Aorta (tissue), 5 donors: ENCODE measurements at regions not wholly inside any gene's neighbourhood (a gene's known extent, or its start where the extent isn't known, plus 50 kb on each side); places are given as distances from the start of the nearest gene placed in this dataset.

Experiments
- ATAC-seq: fragments of 200-7000 bp; cut with Tn5 transposase; one replicate; pipeline ENCODE4 v1.9.1; 2022; ENCODE audit warnings: moderate library complexity; ENCODE audit not compliant: low FRiP score
- DNase-seq, 2 donors: peaks; one replicate each; pipeline ENCODE4 v3.0.0-alpha.2; 2020
- H3K27ac ChIP-seq, 2 donors: one replicate each; pipeline ENCODE4 v1.5.1; 2013; ENCODE audit warnings: low read length in 2 of 2, mild to moderate bottlenecking in 2 of 2, moderate library complexity in 2 of 2, control low read depth in 1 of 2, inconsistent platforms in 1 of 2, low read depth in 1 of 2
- H3K27me3 ChIP-seq, 2 donors: one replicate each; pipeline ENCODE4 v1.6.1; 2013; ENCODE audit warnings: control low read depth in 1 of 2, low read length in 1 of 2, mild to moderate bottlenecking in 1 of 2, moderate library complexity in 1 of 2; ENCODE audit not compliant: insufficient read depth in 2 of 2, control insufficient read depth in 1 of 2
- H3K36me3 ChIP-seq, 2 donors: one replicate each; pipeline ENCODE4 v1.6.1; 2013; ENCODE audit warnings: control low read depth in 1 of 2, low read length in 1 of 2, mild to moderate bottlenecking in 1 of 2; ENCODE audit not compliant: insufficient read depth in 2 of 2, control insufficient read depth in 1 of 2
- H3K4me1 ChIP-seq, 2 donors: one replicate each; pipeline ENCODE4 v1.6.1; 2013; ENCODE audit warnings: low read length in 2 of 2, control low read depth in 1 of 2, mild to moderate bottlenecking in 1 of 2, moderate library complexity in 1 of 2; ENCODE audit not compliant: insufficient read depth in 2 of 2, control insufficient read depth in 1 of 2
- H3K4me3 ChIP-seq, 2 donors: one replicate each; pipeline ENCODE4 v1.5.1; 2013; ENCODE audit warnings: low read length in 2 of 2, control low read depth in 1 of 2, mild to moderate bottlenecking in 1 of 2
- H3K9me3 ChIP-seq: one replicate; pipeline ENCODE4 v1.6.1; 2013; ENCODE audit warnings: mild to moderate bottlenecking, low read length; ENCODE audit not compliant: control insufficient read depth
- WGBS, 2 donors: extraction: QIAGEN DNeasy Blood & Tissue Kit; methylation state at CpG; one replicate each; pipeline ENCODE4 v1.1.7; 2013; 5-methylcytosine and 5-hydroxymethylcytosine counted together
- intact Hi-C, 2 donors: fragments of 100-400 bp; cut with DNase I; formaldehyde crosslinking; loops; one replicate each; pipeline versions ENCODE4 v1.14.2 to v1.15.0; 2022
- donor health status: healthy with polysubstance abuse.
- donor health status: Bipolar disorder and iron deficiency.
- donor health status: DM: no; HTN: no; CAD: no.
- donor health status: DM: no; HTN: no; CAD: no.
- donor health status: DM: yes; HTN: yes; CAD: no.

DNA sequence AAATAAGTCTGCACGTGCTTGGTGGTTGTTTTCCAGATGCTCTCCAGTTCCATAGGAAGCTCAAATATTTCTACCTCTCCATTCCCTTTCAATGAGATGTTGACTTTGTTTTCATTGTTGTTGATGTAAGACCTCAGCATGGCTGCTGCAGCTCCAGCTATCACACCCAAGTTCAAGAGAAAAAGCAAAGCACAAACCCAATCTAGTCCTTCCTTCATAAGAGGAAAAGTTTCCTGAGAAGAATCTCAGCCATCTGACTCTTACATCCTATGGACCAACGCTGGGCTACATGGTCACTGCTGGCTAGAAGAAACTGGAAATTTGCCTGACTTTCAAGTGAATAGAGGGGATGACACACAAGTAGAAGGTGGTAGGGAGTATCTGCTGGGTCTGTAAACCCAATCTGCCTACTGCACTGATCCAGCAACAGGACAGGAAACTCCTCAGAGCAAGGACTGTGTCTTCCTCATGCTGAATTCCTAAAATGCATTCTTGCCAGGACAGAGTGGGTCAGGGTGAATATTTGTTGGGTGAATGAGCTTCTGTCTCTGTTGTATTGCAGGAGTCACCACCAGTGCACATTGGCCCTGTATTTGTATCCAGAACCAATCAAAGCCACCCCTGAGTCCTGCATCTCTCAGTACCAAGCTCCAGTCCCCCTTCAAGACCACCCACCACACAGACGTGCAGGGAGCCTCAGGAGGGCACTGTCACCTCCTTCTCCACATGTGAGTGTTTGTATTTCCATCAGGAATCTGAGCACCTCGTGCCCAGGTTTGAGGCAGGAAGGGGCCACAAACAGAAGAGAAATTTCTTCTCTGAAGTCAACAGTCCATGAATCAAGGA is 118.0 kb upstream of the IGLL5 start:
- intact Hi-C loops = no loop called here
- WGBS, 2 donors = 34 to 37% methylated on average over 4 of the region's 4 CpGs
- no peak for ATAC-seq
- no peak for DNase-seq
- Histone ChIP-seq H3K4me3 (no peak overlapping the region), H3K27ac (no peak overlapping the region), H3K4me1 (no peaks in the 10 kb centered on the region), H3K9me3 (no peaks in the 10 kb centered on the region), H3K36me3 (no peaks in the 10 kb centered on the region), H3K27me3 (peaks cover 0 to 2% of the 10 kb centered on the region in 2 donors)

DNA sequence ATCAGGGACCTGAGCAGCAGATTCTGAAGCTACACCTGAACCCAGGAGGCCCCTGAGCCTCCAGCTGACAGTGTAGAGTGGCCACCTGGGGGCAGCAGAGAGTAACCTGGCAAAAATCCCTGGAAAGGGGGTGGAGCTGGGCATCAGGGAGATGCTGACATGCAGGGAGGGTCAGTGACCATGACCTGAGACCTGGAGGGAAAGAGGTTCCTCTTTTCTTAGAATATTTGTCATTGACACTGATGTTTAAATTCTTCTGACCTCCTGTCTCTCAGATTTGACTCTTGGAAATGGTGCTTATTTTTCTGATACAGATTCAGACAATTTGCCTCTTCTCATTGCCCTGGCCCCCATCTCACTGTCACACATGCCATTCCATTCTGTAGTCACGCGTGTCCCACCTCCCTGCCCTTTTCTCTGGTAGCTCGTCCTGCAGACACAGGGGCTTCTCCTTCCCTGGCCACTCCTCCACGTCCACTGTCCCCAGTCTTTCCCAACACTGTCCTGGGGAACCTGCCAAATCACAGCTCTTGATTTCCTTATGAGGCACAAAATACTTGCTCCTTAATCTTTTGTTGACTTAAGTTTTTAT is 117.2 kb upstream of the IGLL5 start:
- ATAC-seq = no peak

DNA sequence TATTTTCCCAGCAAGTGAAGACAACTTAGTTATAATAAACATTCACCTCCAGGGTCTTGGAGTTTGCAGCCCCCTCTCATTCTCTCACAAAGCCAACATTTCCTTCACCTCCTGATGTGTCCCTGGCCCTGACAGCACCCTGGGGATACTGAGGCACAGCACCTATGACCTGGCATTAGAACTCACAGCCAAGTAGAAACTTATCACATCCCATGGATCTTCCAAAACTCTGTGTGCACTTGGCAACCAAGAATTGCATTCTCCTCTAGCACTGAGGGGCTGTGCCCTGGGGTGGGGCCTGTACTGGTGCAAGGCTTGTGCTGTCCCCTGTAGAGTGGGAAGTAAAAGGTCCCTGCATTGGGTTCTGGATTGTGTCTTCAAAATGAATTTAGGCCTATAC is 116.7 kb upstream of the IGLL5 start:
- H3K4me3 ChIP-seq = no peak overlapping the region
- H3K27ac ChIP-seq = no peak overlapping the region
- H3K4me1 ChIP-seq = no peaks in the 10 kb centered on the region
- H3K36me3 ChIP-seq = no peaks in the 10 kb centered on the region
- intact Hi-C loops = no loop called here
- DNase-seq (no peak), ATAC-seq (no peak)
- H3K27me3 ChIP-seq = peaks cover 0 to 2% of the 10 kb centered on the region in 2 donors
- H3K9me3 ChIP-seq = no peaks in the 10 kb centered on the region

More for the DNA sequence above, 117.2 kb upstream of the IGLL5 start:
- no peak for DNase-seq
- Histone ChIP-seq H3K9me3 (no peaks in the 10 kb centered on the region), H3K27me3 (peaks cover 0 to 2% of the 10 kb centered on the region in 2 donors), H3K4me3 (no peak overlapping the region), H3K4me1 (no peaks in the 10 kb centered on the region), H3K27ac (no peak overlapping the region), H3K36me3 (no peaks in the 10 kb centered on the region)
- WGBS, 2 donors = 31 to 40% methylated on average over 4 of the region's 4 CpGs
- intact Hi-C loops = no loop called here

DNA sequence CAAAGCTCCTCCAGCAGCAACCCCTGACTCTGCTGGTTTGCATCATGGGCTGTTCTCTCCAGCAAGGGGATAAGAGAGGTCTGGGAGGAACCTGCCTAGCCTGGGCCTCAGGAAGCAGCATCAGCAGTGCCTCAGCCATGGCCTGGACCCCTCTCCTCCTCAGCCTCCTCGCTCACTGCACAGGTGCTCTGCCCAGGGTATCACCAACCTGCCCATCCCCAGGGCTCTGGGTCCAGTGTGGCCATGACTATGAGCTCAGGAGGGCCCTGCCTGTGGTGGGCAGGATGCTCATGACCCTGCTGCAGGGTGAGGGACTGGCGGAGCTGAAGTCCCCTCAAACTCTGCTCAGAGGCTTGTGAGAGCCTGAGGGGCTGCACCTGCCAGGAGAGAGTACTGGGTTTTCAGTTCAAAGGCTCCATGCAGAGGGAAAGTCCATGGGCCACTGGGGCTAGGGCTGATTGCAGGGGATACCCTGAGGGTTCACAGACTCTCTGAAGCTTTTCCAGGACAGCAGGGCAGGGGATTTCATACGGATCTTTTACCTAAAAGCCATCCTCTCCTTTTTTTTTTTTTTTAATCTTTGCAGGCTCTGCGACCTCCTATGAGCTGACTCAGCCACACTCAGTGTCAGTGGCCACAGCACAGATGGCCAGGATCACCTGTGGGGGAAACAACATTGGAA is 115.8 kb upstream of the IGLL5 start:
- no peak for ATAC-seq
- H3K36me3 ChIP-seq = no peaks in the 10 kb centered on the region
- WGBS, 2 donors = 60 to 73% methylated on average over 4 of the region's 4 CpGs
- H3K27ac ChIP-seq = no peak overlapping the region
- intact Hi-C loops = no loop called here
- peaks cover 0 to 2% of the 10 kb centered on the region in 2 donors for H3K27me3 ChIP-seq
- H3K9me3 ChIP-seq = no peaks in the 10 kb centered on the region
- no peak overlapping the region for H3K4me3 ChIP-seq
- no peak for DNase-seq
- no peaks in the 10 kb centered on the region for H3K4me1 ChIP-seq

DNA sequence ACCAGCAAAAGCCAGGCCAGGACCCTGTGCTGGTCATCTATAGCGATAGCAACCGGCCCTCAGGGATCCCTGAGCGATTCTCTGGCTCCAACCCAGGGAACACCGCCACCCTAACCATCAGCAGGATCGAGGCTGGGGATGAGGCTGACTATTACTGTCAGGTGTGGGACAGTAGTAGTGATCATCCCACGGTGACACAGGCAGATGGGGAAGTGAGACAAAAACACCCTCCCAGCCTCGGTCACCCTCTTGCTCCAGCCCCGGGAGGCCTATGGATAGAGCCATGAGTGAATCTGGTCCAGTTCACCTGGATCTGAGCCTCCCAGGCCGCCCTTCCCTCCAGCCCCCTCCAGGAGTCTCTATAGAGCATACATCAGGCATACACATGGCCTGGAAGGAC is 115.2 kb upstream of the IGLL5 start:
- Histone ChIP-seq H3K27me3 (peaks cover 0 to 2% of the 10 kb centered on the region in 2 donors), H3K9me3 (no peaks in the 10 kb centered on the region), H3K36me3 (no peaks in the 10 kb centered on the region), H3K27ac (no peak overlapping the region), H3K4me3 (no peak overlapping the region), H3K4me1 (no peaks in the 10 kb centered on the region)
- ATAC-seq (no peak), DNase-seq (no peak)
- WGBS, 2 donors = 74 to 75% methylated on average over 9 of the region's 9 CpGs
- intact Hi-C loops = no loop called here

DNA sequence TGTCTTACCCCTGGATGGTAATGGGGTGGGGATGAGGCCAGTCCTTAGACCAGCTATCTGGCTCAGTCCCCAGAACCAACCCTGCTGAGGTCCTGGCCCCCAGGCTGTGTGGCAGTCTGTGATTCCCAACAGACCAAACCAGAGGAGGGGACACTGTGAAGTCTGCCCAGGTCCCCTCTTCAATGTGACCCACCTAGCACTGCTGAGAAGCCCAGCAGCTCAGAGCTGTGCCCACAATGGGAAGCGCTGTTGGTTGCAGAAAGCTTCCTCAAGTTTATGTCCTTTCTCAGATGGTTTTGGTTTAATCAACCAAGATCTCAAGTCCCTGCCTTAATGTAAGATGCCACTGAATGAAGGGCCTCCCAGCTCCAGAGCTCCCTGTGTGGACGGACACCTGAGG is 114.7 kb upstream of the IGLL5 start:
- intact Hi-C loops = no loop called here
- no peaks in the 10 kb centered on the region for H3K36me3 ChIP-seq
- no peak for ATAC-seq
- H3K4me3 ChIP-seq = no peak overlapping the region
- peaks cover 0 to 2% of the 10 kb centered on the region in 2 donors for H3K27me3 ChIP-seq
- no peak for DNase-seq
- no peak overlapping the region for H3K27ac ChIP-seq
- no peaks in the 10 kb centered on the region for H3K4me1 ChIP-seq
- no peaks in the 10 kb centered on the region for H3K9me3 ChIP-seq
- 84 to 88% methylated on average over 2 of the region's 2 CpGs for WGBS, 2 donors

DNA sequence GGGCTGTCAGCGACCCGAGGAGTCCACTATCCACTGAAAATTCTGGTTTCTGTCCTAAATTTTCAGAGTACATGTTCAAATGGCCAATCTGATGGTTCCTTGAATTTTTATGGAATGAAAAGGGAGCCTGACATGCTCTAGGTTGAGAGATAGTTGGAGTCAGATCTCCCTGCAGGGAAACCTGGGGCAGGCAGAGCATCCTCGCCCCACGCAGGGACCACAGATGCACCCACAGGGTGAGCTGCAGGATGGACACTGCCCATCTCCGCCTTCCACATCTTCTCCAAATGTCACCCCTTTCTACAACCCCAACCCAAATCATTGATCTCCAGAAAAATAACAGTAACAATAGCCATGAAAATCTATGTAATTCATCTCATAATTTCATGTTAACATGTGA is 114.2 kb upstream of the IGLL5 start:
- Histone ChIP-seq H3K4me1 (no peaks in the 10 kb centered on the region), H3K27me3 (no peaks in the 10 kb centered on the region), H3K36me3 (no peaks in the 10 kb centered on the region), H3K4me3 (no peak overlapping the region), H3K9me3 (no peaks in the 10 kb centered on the region), H3K27ac (no peak overlapping the region)
- intact Hi-C loops = no loop called here
- 90 to 94% methylated on average over 5 of the region's 5 CpGs for WGBS, 2 donors
- ATAC-seq (no peak), DNase-seq (no peak)

DNA sequence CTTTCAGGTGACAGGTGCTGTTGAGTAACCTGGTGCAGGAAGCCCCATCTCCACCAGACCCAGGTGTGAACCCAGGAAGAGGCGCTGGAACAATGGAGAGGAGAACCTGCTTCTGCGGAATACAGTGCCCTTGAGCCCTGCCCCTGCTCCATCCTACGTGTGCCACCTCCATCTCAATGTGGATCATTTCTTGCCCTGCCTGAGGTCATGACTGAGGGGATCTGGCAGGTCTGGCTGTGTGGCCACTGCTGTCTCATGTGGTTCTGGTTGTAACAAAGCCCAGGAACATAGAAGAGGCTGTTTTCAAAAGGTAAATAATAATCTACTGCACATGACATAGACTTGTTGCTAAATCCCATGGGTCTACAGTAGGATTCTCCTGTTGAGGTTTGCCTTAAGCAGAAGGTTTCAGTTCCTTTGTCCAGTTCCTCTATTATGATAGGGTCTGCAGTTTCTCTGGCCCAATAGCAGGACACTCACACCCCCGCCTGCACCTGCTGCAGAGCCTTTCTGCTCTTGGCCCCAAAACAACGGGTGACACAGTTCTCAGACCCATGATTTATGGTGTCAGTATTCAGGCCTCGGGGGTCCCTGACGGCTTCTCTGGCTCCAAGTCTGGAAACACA is 113.5 kb upstream of the IGLL5 start:
- DNase-seq (no peak), ATAC-seq (no peak)
- Histone ChIP-seq H3K27ac (no peak overlapping the region), H3K27me3 (no peaks in the 10 kb centered on the region), H3K36me3 (no peaks in the 10 kb centered on the region), H3K9me3 (no peaks in the 10 kb centered on the region), H3K4me3 (no peak overlapping the region), H3K4me1 (no peaks in the 10 kb centered on the region)
- WGBS, 2 donors = 58 to 61% methylated on average over 7 of the region's 7 CpGs
- intact Hi-C loops = no loop called here
